ENCODE measurements at regions not wholly inside any gene's neighbourhood (a gene's known extent, or its start where the extent isn't known, plus 50 kb on each side); places are given as distances from the start of the nearest gene placed in this dataset.

DNA sequence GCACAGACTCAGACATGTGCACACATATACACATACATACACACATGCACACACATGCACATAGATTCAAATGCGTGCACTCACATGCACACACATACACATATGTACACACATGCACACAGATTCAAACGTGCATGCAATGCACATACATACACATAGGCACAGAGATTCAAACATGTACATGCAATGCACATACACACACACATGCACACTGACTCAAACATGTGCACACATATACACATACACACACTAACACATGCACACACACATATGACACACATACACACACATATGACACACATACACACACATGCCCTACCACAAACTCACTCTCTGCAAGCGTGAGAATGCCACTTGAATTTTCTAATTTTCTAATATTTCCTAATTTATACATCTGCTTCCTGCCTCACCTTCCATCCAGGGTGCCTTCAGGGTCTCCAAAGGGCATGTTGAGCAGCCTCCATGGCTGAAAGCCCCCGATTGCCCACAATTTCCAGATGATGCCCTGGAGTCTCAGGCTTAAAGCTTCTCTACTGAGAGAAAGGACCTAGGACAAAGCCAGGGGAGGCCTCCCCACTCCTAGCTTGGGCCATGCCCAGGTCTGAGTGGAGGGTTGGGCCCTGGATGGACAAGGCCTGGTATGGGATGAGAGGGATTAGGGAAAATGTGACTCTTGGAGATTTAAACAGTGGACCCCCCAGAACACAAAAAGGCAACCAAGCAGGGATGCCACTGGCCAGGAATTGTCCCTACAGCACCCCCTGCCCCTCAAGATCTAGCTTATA lies 487.1 kb downstream of the TCERG1L start:
- intact Hi-C loops (cut with DNase I; ENCODE audit: low total_unique reads): no loop called here
- in situ Hi-C loops (cut with MboI; ENCODE audit: low pct_ligation_motif_present in 1 of 4, low pct_unique_long_range_greater_than_20kb in 1 of 4, low sequenced_read_pairs in 3 of 4): no loop called here
- WGBS, 2 donors (ENCODE audit: low coverage in 1 of 2): 81 to 86% methylated on average over 1 to 4 of the region's 4 CpGs

GRCh38 chr10:130833596-130833995 lies 477.9 kb downstream of the TCERG1L start:
- no peaks in the 10 kb centered on the region for H3K27me3 ChIP-seq
- H3K27ac ChIP-seq: no peak overlapping the region
- no peaks in the 10 kb centered on the region for H3K9me3 ChIP-seq
- no peak overlapping the region for H3K4me3 ChIP-seq
- DNase-seq: no peak
- in situ Hi-C loops (cut with MboI; ENCODE audit: low pct_ligation_motif_present in 1 of 4, low pct_unique_long_range_greater_than_20kb in 1 of 4, low sequenced_read_pairs in 3 of 4) (no loop called here), intact Hi-C loops (cut with DNase I; ENCODE audit: low total_unique reads) (no loop called here)
- no peaks in the 10 kb centered on the region for H3K4me1 ChIP-seq
- TF ChIP-seq, protein P1, sequence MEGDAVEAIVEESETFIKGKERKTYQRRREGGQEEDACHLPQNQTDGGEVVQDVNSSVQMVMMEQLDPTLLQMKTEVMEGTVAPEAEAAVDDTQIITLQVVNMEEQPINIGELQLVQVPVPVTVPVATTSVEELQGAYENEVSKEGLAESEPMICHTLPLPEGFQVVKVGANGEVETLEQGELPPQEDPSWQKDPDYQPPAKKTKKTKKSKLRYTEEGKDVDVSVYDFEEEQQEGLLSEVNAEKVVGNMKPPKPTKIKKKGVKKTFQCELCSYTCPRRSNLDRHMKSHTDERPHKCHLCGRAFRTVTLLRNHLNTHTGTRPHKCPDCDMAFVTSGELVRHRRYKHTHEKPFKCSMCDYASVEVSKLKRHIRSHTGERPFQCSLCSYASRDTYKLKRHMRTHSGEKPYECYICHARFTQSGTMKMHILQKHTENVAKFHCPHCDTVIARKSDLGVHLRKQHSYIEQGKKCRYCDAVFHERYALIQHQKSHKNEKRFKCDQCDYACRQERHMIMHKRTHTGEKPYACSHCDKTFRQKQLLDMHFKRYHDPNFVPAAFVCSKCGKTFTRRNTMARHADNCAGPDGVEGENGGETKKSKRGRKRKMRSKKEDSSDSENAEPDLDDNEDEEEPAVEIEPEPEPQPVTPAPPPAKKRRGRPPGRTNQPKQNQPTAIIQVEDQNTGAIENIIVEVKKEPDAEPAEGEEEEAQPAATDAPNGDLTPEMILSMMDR (IDR thresholded peaks at IDR 0.05): no peak
- TF ChIP-seq POLR2A (IDR thresholded peaks at IDR 0.05) (no peak), POLR2AphosphoS5 (IDR thresholded peaks at IDR 0.05) (no peak), EP300 (IDR thresholded peaks at IDR 0.05; ENCODE audit: low read depth) (no peak)
- WGBS, 2 donors (ENCODE audit: low coverage in 1 of 2): 80 to 85% methylated on average over 2 to 14 of the region's 14 CpGs
- no peaks in the 10 kb centered on the region for H3K36me3 ChIP-seq

More for the DNA sequence above, 487.1 kb downstream of the TCERG1L start:
- no peaks in the 10 kb centered on the region for H3K36me3 ChIP-seq
- TF ChIP-seq POLR2AphosphoS5 (IDR thresholded peaks at IDR 0.05) (no peak), POLR2A (IDR thresholded peaks at IDR 0.05) (no peak)
- TF ChIP-seq, protein P1 (IDR thresholded peaks at IDR 0.05): no peak
- peaks cover 10 to 12% of the 10 kb centered on the region in 2 donors for H3K9me3 ChIP-seq
- no peaks in the 10 kb centered on the region for H3K27me3 ChIP-seq
- DNase-seq: no peak
- no peak overlapping the region for H3K4me3 ChIP-seq
- no peaks in the 10 kb centered on the region for H3K4me1 ChIP-seq
- no peak overlapping the region for H3K27ac ChIP-seq

DNA sequence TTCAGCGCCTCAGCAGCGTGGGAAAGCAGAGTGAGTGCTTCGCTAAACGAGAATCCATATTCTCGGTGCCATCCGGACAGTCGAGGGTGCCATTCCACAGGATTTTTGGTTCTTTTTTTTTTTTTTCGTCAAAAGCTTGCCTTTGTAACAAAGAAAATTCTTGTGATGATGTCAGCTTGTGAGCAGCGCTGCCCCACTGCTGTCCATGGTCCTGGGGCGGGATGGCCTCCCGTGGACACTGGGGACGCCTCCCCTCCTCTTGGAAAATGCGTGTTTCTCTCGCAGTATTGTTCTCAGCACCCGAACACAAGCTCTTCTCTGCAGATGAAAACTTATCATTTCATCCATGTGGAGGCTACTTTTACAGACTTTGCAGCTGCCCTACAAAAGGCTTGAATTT lies 477.4 kb downstream of the TCERG1L start:
- H3K27ac ChIP-seq: no peak overlapping the region
- no peaks in the 10 kb centered on the region for H3K9me3 ChIP-seq
- no peak for DNase-seq
- WGBS, 2 donors (ENCODE audit: low coverage in 1 of 2): 70 to 82% methylated on average over 12 to 15 of the region's 15 CpGs
- H3K27me3 ChIP-seq: no peaks in the 10 kb centered on the region
- no peak overlapping the region for H3K4me3 ChIP-seq
- TF ChIP-seq POLR2A (IDR thresholded peaks at IDR 0.05) (no peak), POLR2AphosphoS5 (IDR thresholded peaks at IDR 0.05) (no peak), EP300 (IDR thresholded peaks at IDR 0.05; ENCODE audit: low read depth) (no peak)
- TF ChIP-seq, protein P1 (IDR thresholded peaks at IDR 0.05): no peak
- intact Hi-C loops (cut with DNase I; ENCODE audit: low total_unique reads): no loop called here
- H3K4me1 ChIP-seq: no peaks in the 10 kb centered on the region
- no peaks in the 10 kb centered on the region for H3K36me3 ChIP-seq
- in situ Hi-C loops (cut with MboI; ENCODE audit: low pct_ligation_motif_present in 1 of 4, low pct_unique_long_range_greater_than_20kb in 1 of 4, low sequenced_read_pairs in 3 of 4): no loop called here

- H3K27me3 ChIP-seq: no peaks in the 10 kb centered on the region
- H3K36me3 ChIP-seq: no peaks in the 10 kb centered on the region
- H3K4me3 ChIP-seq: no peak overlapping the region
- no peak overlapping the region for H3K27ac ChIP-seq
- in situ Hi-C loops (cut with MboI; ENCODE audit: low pct_ligation_motif_present in 1 of 4, low pct_unique_long_range_greater_than_20kb in 1 of 4, low sequenced_read_pairs in 3 of 4): no loop called here
- intact Hi-C loops (cut with DNase I; ENCODE audit: low total_unique reads): no loop called here
- no peaks in the 10 kb centered on the region for H3K4me1 ChIP-seq
- no peak for DNase-seq
- no peak for TF ChIP-seq POLR2AphosphoS5 (IDR thresholded peaks at IDR 0.05)
- TF ChIP-seq EP300 (IDR thresholded peaks at IDR 0.05; ENCODE audit: low read depth): no peak
- TF ChIP-seq POLR2A (IDR thresholded peaks at IDR 0.05): no peak
- TF ChIP-seq, protein P1 (IDR thresholded peaks at IDR 0.05): no peak
- WGBS, 2 donors (ENCODE audit: low coverage in 1 of 2): 92% methylated on average over 15 of the region's 15 CpGs; no CpG with 5 or more reads in 1 of the 2 donors
- H3K9me3 ChIP-seq: no peaks in the 10 kb centered on the region
Measured at GRCh38 chr10:130834573-130834972, 476.9 kb downstream of the TCERG1L start.
